Parathyroid adenoma (tissue), 2 donors: ENCODE measurements at regions not wholly inside any gene's neighbourhood (a gene's known extent, or its start where the extent isn't known, plus 50 kb on each side); places are given as distances from the start of the nearest gene placed in this dataset.

ENCODE experiments used
- H2AFZ ChIP-seq: fragments of 300-600 bp; sonication (generic); one replicate; pipeline ENCODE4 v1.7.0; 2017; ENCODE audit warnings: antibody characterized with exemption, mild to moderate bottlenecking
- H3K27ac ChIP-seq: fragments of 300-600 bp; sonication (generic); one replicate; pipeline ENCODE4 v1.7.0; 2017
- H3K27me3 ChIP-seq: fragments of 300-600 bp; sonication (generic); one replicate; pipeline ENCODE4 v1.7.0; 2017; ENCODE audit warnings: low read length; ENCODE audit not compliant: control insufficient read depth, insufficient read depth
- H3K36me3 ChIP-seq: fragments of 300-600 bp; sonication (generic); one replicate; pipeline ENCODE4 v1.7.0; 2017; ENCODE audit warnings: low read length; ENCODE audit not compliant: control insufficient read depth, insufficient read depth
- H3K4me1 ChIP-seq: fragments of 300-600 bp; sonication (generic); one replicate; pipeline ENCODE4 v1.7.0; 2017; ENCODE audit warnings: control low read depth
- H3K4me2 ChIP-seq: fragments of 300-600 bp; sonication (generic); one replicate; pipeline ENCODE4 v1.7.0; 2017; ENCODE audit warnings: low read length
- H3K4me3 ChIP-seq: fragments of 300-600 bp; sonication (generic); one replicate; pipeline ENCODE4 v1.7.0; 2017; ENCODE audit warnings: low read depth, low read length
- H3K79me2 ChIP-seq: fragments of 300-600 bp; sonication (generic); one replicate; pipeline ENCODE4 v1.7.0; 2017; ENCODE audit warnings: control low read depth
- H3K9ac ChIP-seq: fragments of 300-600 bp; sonication (generic); one replicate; pipeline ENCODE4 v1.7.0; 2017; ENCODE audit warnings: mild to moderate bottlenecking
- H3K9me3 ChIP-seq: fragments of 300-600 bp; sonication (generic); one replicate; pipeline ENCODE4 v1.7.0; 2017; ENCODE audit warnings: low read length; ENCODE audit not compliant: control insufficient read depth
- CTCF ChIP-seq: fragments of 300-600 bp; sonication (generic); IDR thresholded peaks from one replicate; pipeline ENCODE4 v1.7.0; 2017; ENCODE audit warnings: antibody characterized with exemption, mild to moderate bottlenecking
- donor health status: primary hyperparathyroidism.

DNA sequence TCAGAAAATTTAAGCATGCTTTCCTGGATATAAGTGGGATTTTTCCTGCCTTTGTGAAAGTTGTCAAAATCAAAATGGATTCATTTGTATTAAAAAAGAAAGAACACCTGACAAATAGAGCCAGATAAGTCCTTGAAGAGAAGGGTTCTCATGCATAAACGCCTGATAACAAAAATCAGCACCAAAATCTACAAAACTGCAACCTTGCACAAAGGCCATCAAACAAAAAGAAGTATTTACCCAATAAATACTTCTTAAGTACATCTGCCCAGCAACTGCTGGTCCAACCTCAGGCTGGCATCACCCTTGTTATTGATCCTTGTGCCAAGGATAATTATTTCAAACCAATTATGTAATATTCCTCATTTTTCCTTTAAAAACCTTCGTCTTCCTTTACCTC, 315.9 kb downstream of the GPD2 start:
- H3K27ac ChIP-seq = no peak overlapping the region
- H3K4me2 ChIP-seq = no peak overlapping the region
- TF ChIP-seq CTCF = no peak
- H2AFZ ChIP-seq = no peak overlapping the region
- no peaks in the 10 kb centered on the region for H3K36me3 ChIP-seq
- no peak overlapping the region for H3K4me3 ChIP-seq
- H3K9ac ChIP-seq = no peak overlapping the region
- no peaks in the 10 kb centered on the region for H3K4me1 ChIP-seq
- H3K27me3 ChIP-seq = no peaks in the 10 kb centered on the region
- H3K79me2 ChIP-seq = no peaks in the 10 kb centered on the region
- H3K9me3 ChIP-seq = no peaks in the 10 kb centered on the region

- no peak for TF ChIP-seq CTCF
- Histone ChIP-seq H3K79me2 (no peaks in the 10 kb centered on the region), H3K27me3 (no peaks in the 10 kb centered on the region)
Measured at GRCh38 chr2:156753766-156754165, 317.6 kb downstream of the GPD2 start.

GRCh38 chr2:156756516-156756915, 320.3 kb downstream of the GPD2 start:
- Histone ChIP-seq H3K79me2 (no peaks in the 10 kb centered on the region), H3K27ac (no peak overlapping the region), H3K9ac (no peak overlapping the region), H3K4me1 (no peaks in the 10 kb centered on the region), H3K4me2 (no peak overlapping the region), H3K27me3 (no peaks in the 10 kb centered on the region), H3K36me3 (no peaks in the 10 kb centered on the region), H3K9me3 (no peaks in the 10 kb centered on the region), H3K4me3 (no peak overlapping the region), H2AFZ (no peak overlapping the region)
- TF ChIP-seq CTCF = no peak

More at GRCh38 chr2:156753766-156754165, 317.6 kb downstream of the GPD2 start:
- H3K36me3 ChIP-seq = no peaks in the 10 kb centered on the region
- H3K4me1 ChIP-seq = no peaks in the 10 kb centered on the region
- H3K27ac ChIP-seq = no peak overlapping the region
- no peak overlapping the region for H3K4me2 ChIP-seq
- no peaks in the 10 kb centered on the region for H3K9me3 ChIP-seq
- H3K9ac ChIP-seq = no peak overlapping the region
- no peak overlapping the region for H3K4me3 ChIP-seq
- no peak overlapping the region for H2AFZ ChIP-seq

DNA sequence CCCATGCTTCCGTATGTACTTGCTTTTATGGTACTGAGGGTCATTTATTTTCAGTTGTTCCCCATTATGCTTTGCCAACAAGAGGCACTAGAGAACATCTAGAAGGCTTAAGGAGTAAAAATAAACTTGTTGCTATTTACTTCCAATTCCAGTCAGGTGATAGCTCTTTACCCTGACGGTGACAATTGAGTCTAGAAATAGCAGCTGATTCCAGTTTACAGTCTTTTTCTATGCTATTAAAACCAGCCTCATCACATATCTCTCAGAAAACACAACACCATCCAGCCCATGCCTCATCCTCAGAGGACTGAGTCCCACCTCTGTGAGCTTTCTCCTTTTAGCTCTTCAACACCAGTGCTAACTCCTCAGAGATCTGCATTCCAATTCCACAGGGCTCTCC, 327.0 kb downstream of the GPD2 start:
- Histone ChIP-seq H3K27ac (no peak overlapping the region), H3K79me2 (no peaks in the 10 kb centered on the region), H3K9me3 (no peaks in the 10 kb centered on the region), H3K36me3 (no peaks in the 10 kb centered on the region), H2AFZ (no peak overlapping the region), H3K9ac (no peak overlapping the region), H3K4me2 (no peak overlapping the region), H3K27me3 (no peaks in the 10 kb centered on the region), H3K4me3 (no peak overlapping the region), H3K4me1 (no peaks in the 10 kb centered on the region)
- TF ChIP-seq CTCF = no peak

DNA sequence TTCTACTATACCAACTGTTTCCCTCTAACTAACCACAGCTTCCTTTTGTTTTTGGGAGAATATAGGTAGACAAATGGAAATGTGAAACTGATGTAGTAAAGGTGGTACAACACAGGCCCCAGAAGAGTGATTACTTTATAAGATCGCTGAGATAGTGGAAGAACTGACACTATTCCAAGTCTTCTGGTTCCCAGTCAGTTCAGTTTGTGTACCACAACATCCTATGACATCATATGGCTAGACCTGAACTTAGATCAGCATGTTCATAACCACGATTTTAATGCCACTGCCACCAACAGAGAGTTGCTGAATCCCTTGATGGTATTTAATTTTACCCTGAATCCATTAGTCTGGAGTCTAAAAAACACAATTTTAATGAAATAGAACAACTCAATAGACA, 328.9 kb downstream of the GPD2 start:
- Histone ChIP-seq H3K4me3 (no peak overlapping the region), H3K36me3 (no peaks in the 10 kb centered on the region), H3K4me1 (no peaks in the 10 kb centered on the region), H3K79me2 (no peaks in the 10 kb centered on the region), H3K4me2 (no peak overlapping the region), H3K9ac (no peak overlapping the region), H3K27me3 (no peaks in the 10 kb centered on the region), H3K27ac (no peak overlapping the region), H2AFZ (no peak overlapping the region), H3K9me3 (no peaks in the 10 kb centered on the region)
- TF ChIP-seq CTCF = no peak
